ENCODE measurements at regions not wholly inside any gene's neighbourhood (a gene's known extent, or its start where the extent isn't known, plus 50 kb on each side); places are given as distances from the start of the nearest gene placed in this dataset.

DNA sequence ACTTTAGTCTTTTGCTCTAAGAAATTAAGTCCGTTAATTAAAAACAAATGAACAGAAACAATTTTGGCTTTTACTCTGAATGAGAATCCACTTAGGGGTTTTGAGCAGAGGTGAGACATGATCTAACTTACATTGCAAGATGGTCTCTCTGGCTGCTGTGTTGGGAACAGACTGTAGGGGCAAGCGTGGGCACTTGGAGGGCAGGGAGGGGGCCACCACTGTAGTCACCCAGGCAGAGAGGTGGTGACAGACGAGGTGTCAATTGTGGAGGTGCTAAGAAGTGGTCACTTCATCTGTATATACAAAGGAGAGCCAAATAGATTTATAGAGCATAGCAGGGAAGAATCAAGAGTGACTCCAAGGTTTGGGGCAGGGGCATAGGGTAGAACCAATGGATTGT lies 71.1 kb upstream of the IRF2BP2 start:
- no peak for TF ChIP-seq POLR2A (IDR thresholded peaks at IDR 0.05; ENCODE audit: low read length)

DNA sequence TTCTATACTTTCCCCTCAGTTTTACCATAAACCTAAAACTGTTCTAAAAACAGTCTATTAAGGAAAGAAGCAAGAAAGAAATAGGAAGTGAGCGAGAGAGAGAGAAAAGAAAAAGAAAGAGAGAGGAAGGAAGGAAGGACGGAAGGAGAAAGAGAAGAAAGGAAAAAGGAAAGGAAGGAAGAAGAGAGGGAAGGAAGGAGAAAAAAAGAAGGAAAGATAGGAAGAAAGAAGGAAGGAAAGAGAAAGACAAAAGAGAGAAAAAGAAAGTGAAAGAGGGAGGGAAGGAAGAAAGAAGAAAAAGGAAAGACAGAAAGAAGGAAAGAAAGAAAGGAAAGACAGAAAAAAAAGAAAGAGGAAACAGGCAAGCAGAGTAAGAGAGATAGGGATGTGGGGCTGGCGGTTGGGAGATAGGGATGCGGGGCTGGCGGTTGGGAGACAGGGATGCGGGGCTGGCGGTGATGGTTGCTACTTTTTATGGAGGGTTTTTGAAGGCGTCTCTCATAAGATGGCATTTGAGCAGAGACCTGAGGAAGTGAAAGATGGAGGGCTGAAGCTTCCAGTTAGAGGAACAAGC lies 70.4 kb upstream of the IRF2BP2 start:
- no peak for DNase-seq
- TF ChIP-seq POLR2A (IDR thresholded peaks at IDR 0.05; ENCODE audit: low read length) (no peak), GATA1 (IDR thresholded peaks at IDR 0.05; ENCODE audit: low read depth, low read length) (no peak)

More for the DNA sequence above, 71.1 kb upstream of the IRF2BP2 start:
- no peak for DNase-seq

- DNase-seq = peak; percentile 62 to 76
- TF ChIP-seq GATA1 (IDR thresholded peaks at IDR 0.05; ENCODE audit: low read depth, low read length) (no peak), POLR2A (IDR thresholded peaks at IDR 0.05; ENCODE audit: low read length) (no peak)
These were observed 66.2 kb upstream of the IRF2BP2 start for GRCh38 chr1:234676103-234676594.

GRCh38 chr1:234675572-234675971 lies 65.6 kb upstream of the IRF2BP2 start:
- no peak for TF ChIP-seq POLR2A (IDR thresholded peaks at IDR 0.05; ENCODE audit: low read length)
- TF ChIP-seq GATA1 (IDR thresholded peaks at IDR 0.05; ENCODE audit: low read depth, low read length) = no peak
- peak; percentile 35 to 53 for DNase-seq

DNA sequence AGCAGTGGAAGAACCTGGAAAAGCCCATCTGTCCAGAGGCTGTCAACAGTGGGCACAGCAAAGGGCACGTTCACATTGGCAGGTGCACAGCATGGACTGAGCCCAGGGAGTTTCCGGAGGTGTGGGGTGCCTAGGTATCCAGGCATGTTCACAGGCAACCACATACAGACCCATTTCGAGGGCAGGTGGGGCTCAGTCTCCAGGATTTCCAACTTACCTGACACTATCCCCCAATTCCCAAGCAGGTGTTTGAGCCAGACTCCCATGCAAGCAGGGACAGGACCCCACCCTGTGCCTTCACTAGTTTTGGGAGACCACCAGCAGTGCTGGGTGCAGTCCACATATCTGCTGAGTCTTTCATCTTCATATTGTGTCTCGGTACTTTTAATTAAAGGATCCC lies 65.0 kb upstream of the IRF2BP2 start:
- TF ChIP-seq GATA1 (IDR thresholded peaks at IDR 0.05; ENCODE audit: low read depth, low read length) = no peak
- DNase-seq = no peak

- DNase-seq = no peak
- TF ChIP-seq POLR2A (IDR thresholded peaks at IDR 0.05; ENCODE audit: low read length) (no peak), GATA1 (IDR thresholded peaks at IDR 0.05; ENCODE audit: low read depth, low read length) (no peak)
These were observed 64.3 kb upstream of the IRF2BP2 start for GRCh38 chr1:234674218-234674815.

GRCh38 chr1:234672349-234673135 lies 62.6 kb upstream of the IRF2BP2 start:
- DNase-seq = no peak
- TF ChIP-seq POLR2A (IDR thresholded peaks at IDR 0.05; ENCODE audit: low read length) (no peak), GATA1 (IDR thresholded peaks at IDR 0.05; ENCODE audit: low read depth, low read length) (no peak)

DNA sequence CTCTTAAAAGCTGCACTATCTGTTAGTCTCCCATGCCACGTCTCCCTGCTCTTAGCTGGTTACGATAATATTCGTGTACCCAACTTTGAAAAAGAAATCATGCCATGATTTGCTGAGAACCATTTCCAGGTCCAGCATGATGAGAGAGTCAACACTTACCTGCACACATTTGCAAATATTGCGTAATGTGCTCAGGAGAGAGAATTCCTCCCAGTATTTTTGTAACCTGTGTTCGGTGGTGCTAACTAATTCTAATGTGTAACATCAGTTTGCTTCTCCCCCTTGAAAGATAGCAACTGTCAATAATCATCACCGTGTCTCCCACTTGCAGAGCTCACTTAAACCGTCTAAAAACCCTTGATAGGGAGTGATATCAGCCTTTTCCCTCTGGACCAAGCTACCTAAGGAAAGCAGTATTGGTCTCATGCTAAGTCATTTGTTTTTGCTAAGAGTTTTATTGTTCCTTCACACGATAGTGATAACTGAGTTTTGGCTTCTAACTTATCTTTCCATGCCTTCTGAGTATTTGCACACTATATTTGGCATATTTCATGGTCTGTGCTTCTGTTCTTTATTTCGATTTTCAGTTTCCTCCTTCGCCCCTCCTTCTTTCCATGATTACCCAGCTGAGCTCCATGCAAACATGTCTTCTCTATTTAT lies 61.1 kb upstream of the IRF2BP2 start:
- no peak for DNase-seq

DNA sequence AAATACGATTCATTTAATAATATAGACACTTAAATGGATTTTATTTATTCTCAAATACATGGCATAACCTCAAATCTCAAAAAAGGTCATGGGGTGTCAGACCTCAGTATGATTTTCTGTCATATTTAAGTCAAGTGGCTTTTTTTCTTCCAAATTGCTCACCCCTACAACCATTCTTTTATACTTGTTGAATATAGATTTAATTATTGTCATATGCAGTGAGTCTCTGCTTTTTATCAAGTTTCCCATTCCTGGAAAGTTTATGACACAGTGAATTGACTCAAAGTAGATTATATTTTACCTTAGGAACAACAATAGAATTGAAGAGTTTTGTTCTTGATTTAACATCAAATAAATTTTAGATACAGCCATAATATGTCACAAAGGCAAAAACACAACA lies 59.5 kb upstream of the IRF2BP2 start:
- TF ChIP-seq POLR2A (IDR thresholded peaks at IDR 0.05; ENCODE audit: low read length) (no peak), GATA1 (IDR thresholded peaks at IDR 0.05; ENCODE audit: low read depth, low read length) (no peak)
- no peak for DNase-seq

More for the DNA sequence above, 61.1 kb upstream of the IRF2BP2 start:
- no peak for TF ChIP-seq GATA1 (IDR thresholded peaks at IDR 0.05; ENCODE audit: low read depth, low read length)
- no peak for TF ChIP-seq POLR2A (IDR thresholded peaks at IDR 0.05; ENCODE audit: low read length)

GRCh38 chr1:234668577-234668955 lies 58.6 kb upstream of the IRF2BP2 start:
- no peak for DNase-seq
- TF ChIP-seq POLR2A (IDR thresholded peaks at IDR 0.05; ENCODE audit: low read length) = no peak
- TF ChIP-seq GATA1 (IDR thresholded peaks at IDR 0.05; ENCODE audit: low read depth, low read length) = no peak

DNA sequence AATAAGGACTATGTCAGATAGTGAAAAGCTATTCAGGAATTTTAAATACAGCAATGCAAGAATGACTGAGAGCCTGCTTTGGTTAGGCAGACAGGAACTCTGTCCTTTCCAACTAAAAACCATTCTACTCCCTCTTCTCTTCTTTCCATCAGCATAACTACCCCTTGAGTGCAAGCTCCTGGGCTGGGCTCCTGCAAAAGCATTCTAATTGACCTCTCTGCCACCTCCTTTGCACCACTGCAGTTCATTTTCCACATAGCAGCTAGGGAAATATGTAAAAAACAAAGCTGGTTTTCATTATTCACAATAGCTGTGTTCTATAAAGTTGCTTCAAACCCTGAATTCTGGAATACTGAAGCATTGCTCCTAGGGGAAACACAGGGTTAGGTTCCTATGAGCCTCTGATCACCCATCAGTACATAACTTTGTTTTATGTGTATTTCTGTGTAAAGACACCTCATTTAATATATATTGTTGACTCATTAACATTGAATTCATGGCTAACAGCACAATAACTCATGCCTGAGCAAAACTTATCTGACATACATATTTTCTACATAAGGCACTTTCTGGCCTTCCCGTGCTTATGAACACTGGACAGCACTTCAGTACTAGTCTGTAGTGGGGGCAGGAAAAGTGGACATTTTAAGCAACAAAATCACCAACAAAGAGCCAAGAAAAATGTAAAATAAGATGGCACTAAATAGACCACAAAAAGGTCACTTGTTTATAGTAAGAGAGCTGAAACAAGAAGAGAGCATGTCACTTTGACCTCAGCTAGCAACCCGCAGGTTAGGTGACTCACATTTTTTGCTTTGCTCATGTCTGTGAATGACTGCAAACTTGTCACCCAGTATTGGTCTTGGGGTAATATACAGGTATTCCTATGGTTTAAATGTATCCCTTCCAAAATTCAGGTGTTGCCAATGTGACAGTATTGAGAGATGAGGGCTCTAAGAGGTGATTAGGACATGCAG lies 57.9 kb upstream of the IRF2BP2 start:
- no peak for DNase-seq

GRCh38 chr1:234666761-234667160 lies 56.8 kb upstream of the IRF2BP2 start:
- no peak for DNase-seq
- TF ChIP-seq GATA1 (IDR thresholded peaks at IDR 0.05; ENCODE audit: low read depth, low read length) (no peak), POLR2A (IDR thresholded peaks at IDR 0.05; ENCODE audit: low read length) (no peak)

More for the DNA sequence above, 57.9 kb upstream of the IRF2BP2 start:
- TF ChIP-seq GATA1 (IDR thresholded peaks at IDR 0.05; ENCODE audit: low read depth, low read length) (no peak), POLR2A (IDR thresholded peaks at IDR 0.05; ENCODE audit: low read length) (no peak)

DNA sequence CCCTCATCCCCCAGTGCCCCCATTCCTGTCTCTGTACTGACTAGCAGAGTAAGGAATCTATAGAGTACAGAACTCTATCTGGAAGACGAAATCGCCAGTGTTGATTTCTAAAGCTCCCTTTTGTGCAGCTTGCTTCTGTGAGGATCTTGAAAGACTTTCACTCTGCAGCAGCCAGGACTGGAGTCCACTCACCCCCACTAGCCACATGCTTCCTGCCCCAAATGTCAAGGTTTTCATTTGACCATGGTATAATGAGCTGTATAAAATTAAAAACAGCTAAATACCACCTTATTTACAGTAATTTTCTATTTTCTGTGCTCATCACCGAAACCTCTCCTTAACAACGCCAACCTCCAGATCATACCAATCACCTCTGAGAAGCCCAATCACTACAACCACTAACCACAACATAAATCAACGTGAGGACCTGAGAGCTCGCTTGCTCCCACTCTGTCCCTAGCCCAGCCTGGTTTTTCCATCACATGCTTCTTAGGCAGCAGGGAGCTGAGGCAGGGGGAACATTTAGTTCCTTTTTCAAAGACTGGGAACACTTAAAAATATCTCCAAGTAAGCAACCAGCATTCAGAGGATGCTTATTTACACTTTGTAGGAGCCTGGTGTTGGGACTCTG lies 56.1 kb upstream of the IRF2BP2 start:
- DNase-seq = no peak
- TF ChIP-seq GATA1 (IDR thresholded peaks at IDR 0.05; ENCODE audit: low read depth, low read length) (no peak), POLR2A (IDR thresholded peaks at IDR 0.05; ENCODE audit: low read length) (no peak)
